ENCODE measurements at regions not wholly inside any gene's neighbourhood (a gene's known extent, or its start where the extent isn't known, plus 50 kb on each side); places are given as distances from the start of the nearest gene placed in this dataset.
A peak's percentile ranks its signal among the peaks of the same experiment; 100 is the strongest.

GRCh38 chr2:196268025-196268424, 96.6 kb upstream of the STK17B start:
- Histone ChIP-seq H3K9me3 (ENCODE audit: control insufficient read depth, insufficient read depth, low read depth, low read length) (no peaks in the 10 kb centered on the region), H3K9ac (ENCODE audit: insufficient read depth, low read length) (no peak overlapping the region), H3K27ac (ENCODE audit: insufficient read depth, low read length) (peak overlapping the region; percentile 28), H3K79me2 (ENCODE audit: control insufficient read depth, insufficient read depth, low read length) (no peaks in the 10 kb centered on the region), H4K20me1 (ENCODE audit: control insufficient read depth, extremely low read depth, insufficient read depth, low read length) (no peaks in the 10 kb centered on the region), H3K4me1 (ENCODE audit: control insufficient read depth, extremely low read depth, insufficient read depth, low read length) (peaks cover 3% of the 10 kb centered on the region), H3K4me2 (ENCODE audit: extremely low read depth, insufficient read depth, low read length) (peak overlapping the region; percentile 48), H3K4me3 (replicated peaks in 1 of 4; ENCODE audit: control extremely low read depth in 1 of 4, insufficient read depth in 1 of 4, low read depth in 3 of 4, low read length in 4 of 4) (no peak overlapping the region), H3K27me3 (ENCODE audit: control insufficient read depth, insufficient read depth, low read length) (no peaks in the 10 kb centered on the region), H2AFZ (ENCODE audit: low read length) (no peak overlapping the region), H3K36me3 (ENCODE audit: control insufficient read depth, insufficient read depth, low read length) (no peaks in the 10 kb centered on the region)
- peak in 1 of 2 donors; percentile 27 for DNase-seq (ENCODE audit: low read depth in 2 of 2)
- TF ChIP-seq CTCF (conservative IDR thresholded peaks at IDR 0.05 in 1 of 2, IDR thresholded peaks at IDR 0.05 in 1 of 2; ENCODE audit: low read depth in 1 of 2, low read length in 2 of 2) (no peak), EZH2 (IDR thresholded peaks at IDR 0.05; ENCODE audit: low read length, missing control alignments) (no peak)

GRCh38 chr2:196268538-196269338, 97.4 kb upstream of the STK17B start:
- Histone ChIP-seq H3K4me3 (replicated peaks in 1 of 4; ENCODE audit: control extremely low read depth in 1 of 4, insufficient read depth in 1 of 4, low read depth in 3 of 4, low read length in 4 of 4) (no peak overlapping the region), H3K4me1 (ENCODE audit: control insufficient read depth, extremely low read depth, insufficient read depth, low read length) (peaks cover 4% of the 10 kb centered on the region), H3K79me2 (ENCODE audit: control insufficient read depth, insufficient read depth, low read length) (no peaks in the 10 kb centered on the region), H3K9ac (ENCODE audit: insufficient read depth, low read length) (no peak overlapping the region), H4K20me1 (ENCODE audit: control insufficient read depth, extremely low read depth, insufficient read depth, low read length) (no peaks in the 10 kb centered on the region), H3K9me3 (ENCODE audit: control insufficient read depth, insufficient read depth, low read depth, low read length) (no peaks in the 10 kb centered on the region), H2AFZ (ENCODE audit: low read length) (peak overlapping the region; percentile 24), H3K4me2 (ENCODE audit: extremely low read depth, insufficient read depth, low read length) (peak overlapping the region; percentile 48), H3K27me3 (ENCODE audit: control insufficient read depth, insufficient read depth, low read length) (no peaks in the 10 kb centered on the region), H3K27ac (ENCODE audit: insufficient read depth, low read length) (peak overlapping the region; percentile 28), H3K36me3 (ENCODE audit: control insufficient read depth, insufficient read depth, low read length) (no peaks in the 10 kb centered on the region)
- TF ChIP-seq EZH2 (IDR thresholded peaks at IDR 0.05; ENCODE audit: low read length, missing control alignments) (no peak), CTCF (conservative IDR thresholded peaks at IDR 0.05 in 1 of 2, IDR thresholded peaks at IDR 0.05 in 1 of 2; ENCODE audit: low read depth in 1 of 2, low read length in 2 of 2) (no peak)
- DNase-seq (ENCODE audit: low read depth in 2 of 2) = peak in 1 of 2 donors; percentile 78

GRCh38 chr2:196271795-196272194, 100.4 kb upstream of the STK17B start:
- Histone ChIP-seq H3K79me2 (ENCODE audit: control insufficient read depth, insufficient read depth, low read length) (no peaks in the 10 kb centered on the region), H3K9me3 (ENCODE audit: control insufficient read depth, insufficient read depth, low read depth, low read length) (no peaks in the 10 kb centered on the region), H3K4me1 (ENCODE audit: control insufficient read depth, extremely low read depth, insufficient read depth, low read length) (peaks cover 14% of the 10 kb centered on the region), H2AFZ (ENCODE audit: low read length) (no peak overlapping the region), H3K4me2 (ENCODE audit: extremely low read depth, insufficient read depth, low read length) (no peak overlapping the region), H3K4me3 (replicated peaks in 1 of 4; ENCODE audit: control extremely low read depth in 1 of 4, insufficient read depth in 1 of 4, low read depth in 3 of 4, low read length in 4 of 4) (no peak overlapping the region), H3K9ac (ENCODE audit: insufficient read depth, low read length) (no peak overlapping the region), H4K20me1 (ENCODE audit: control insufficient read depth, extremely low read depth, insufficient read depth, low read length) (no peaks in the 10 kb centered on the region), H3K36me3 (ENCODE audit: control insufficient read depth, insufficient read depth, low read length) (no peaks in the 10 kb centered on the region), H3K27me3 (ENCODE audit: control insufficient read depth, insufficient read depth, low read length) (no peaks in the 10 kb centered on the region), H3K27ac (ENCODE audit: insufficient read depth, low read length) (no peak overlapping the region)
- no peak for TF ChIP-seq EZH2 (IDR thresholded peaks at IDR 0.05; ENCODE audit: low read length, missing control alignments)
- TF ChIP-seq CTCF (conservative IDR thresholded peaks at IDR 0.05 in 1 of 2, IDR thresholded peaks at IDR 0.05 in 1 of 2; ENCODE audit: low read depth in 1 of 2, low read length in 2 of 2) = no peak
- DNase-seq (ENCODE audit: low read depth in 2 of 2) = no peak
